Hematopoietic multipotent progenitor cell treated with erythropoietin and hydrocortisone succinate and interleukin-3 and kit ligand, for 6 days (in vitro differentiated cells): ENCODE measurements at regions not wholly inside any gene's neighbourhood (a gene's known extent, or its start where the extent isn't known, plus 50 kb on each side); places are given as distances from the start of the nearest gene placed in this dataset.
"Not testable (repeated sequence)": the region's sequence is repeated elsewhere in the genome, so short reads cannot be mapped to it uniquely, and the experiment has no call there.

ENCODE experiments used
- DNase-seq: peaks from one replicate; pipeline ENCODE4 v3.0.0-alpha.2; 2015

- no peak for DNase-seq
These were observed 423.2 kb downstream of the PYDC2 start for GRCh38 chr3:191884132-191884531.

- DNase-seq, result no peak
These were observed 428.1 kb downstream of the PYDC2 start for GRCh38 chr3:191889106-191889505.

GRCh38 chr3:191889756-191890155 is 428.8 kb downstream of the PYDC2 start:
- no peak for DNase-seq

- no peak for DNase-seq
These were observed 433.4 kb downstream of the PYDC2 start for GRCh38 chr3:191894406-191894805.

- no peak for DNase-seq
These were observed 440.8 kb downstream of the PYDC2 start for GRCh38 chr3:191901741-191902140.

GRCh38 chr3:191912616-191913204 is 451.7 kb downstream of the PYDC2 start:
- DNase-seq, result no peak

GRCh38 chr3:191915712-191916111 is 454.7 kb downstream of the PYDC2 start:
- DNase-seq, result no peak

GRCh38 chr3:191919491-191920026 is 458.6 kb downstream of the PYDC2 start:
- no peak for DNase-seq

GRCh38 chr3:191922570-191922969 is 461.6 kb downstream of the PYDC2 start:
- no peak for DNase-seq

- not testable (repeated sequence) for DNase-seq
These were observed 466.3 kb downstream of the PYDC2 start for GRCh38 chr3:191927183-191927817.

- DNase-seq, result not testable (repeated sequence)
These were observed 467.0 kb downstream of the PYDC2 start for GRCh38 chr3:191927998-191928397.

- no peak for DNase-seq
These were observed 483.9 kb downstream of the PYDC2 start for GRCh38 chr3:191944835-191945234.

- no peak for DNase-seq
These were observed 491.2 kb downstream of the PYDC2 start for GRCh38 chr3:191952186-191952585.

- DNase-seq, result no peak
These were observed 491.6 kb downstream of the PYDC2 start for GRCh38 chr3:191952609-191953008.

GRCh38 chr3:191958980-191959671 is 498.2 kb downstream of the PYDC2 start:
- no peak for DNase-seq

- DNase-seq, result no peak
These were observed 499.0 kb downstream of the PYDC2 start for GRCh38 chr3:191959876-191960413.

- DNase-seq, result no peak
These were observed 500.1 kb downstream of the PYDC2 start for GRCh38 chr3:191961022-191961421.

- no peak for DNase-seq
These were observed 500.6 kb downstream of the PYDC2 start for GRCh38 chr3:191961529-191961928.

- no peak for DNase-seq
These were observed 501.4 kb downstream of the PYDC2 start for GRCh38 chr3:191962324-191962723.

- no peak for DNase-seq
These were observed 502.2 kb downstream of the PYDC2 start for GRCh38 chr3:191963182-191963581.

GRCh38 chr3:191966556-191966955 is 505.6 kb downstream of the PYDC2 start:
- no peak for DNase-seq

GRCh38 chr3:191968299-191968698 is 507.3 kb downstream of the PYDC2 start:
- no peak for DNase-seq

GRCh38 chr3:191972714-191973398 is 511.9 kb downstream of the PYDC2 start:
- no peak for DNase-seq
